IMR-90 (cell line): ENCODE measurements at regions not wholly inside any gene's neighbourhood (a gene's known extent, or its start where the extent isn't known, plus 50 kb on each side); places are given as distances from the start of the nearest gene placed in this dataset.

Source experiments
- ATAC-seq: fragments of 200-7000 bp; cut with Tn5 transposase; 2 replicates; pipeline ENCODE4 v1.9.1; 2020; ENCODE audit warnings: low read depth, mild to moderate bottlenecking, moderate library complexity
- BruUV-seq: library from RNA; stranded (reverse); fragments of 400-500 nt; replicated peaks from 2 replicates; lab custom pipeline; 2021; lab: Mats Ljungman, UMichigan
- CTCF ChIA-PET: fragments of 300-600 bp; formaldehyde crosslinking; extraction: SDS; loops from one replicate; lab custom pipeline; 2021; ENCODE audit warnings: antibody characterized with exemption; lab: Yijun Ruan, JAX
- POLR2A ChIA-PET: fragments of 300-600 bp; sonication (Branson Sonifier 250); formaldehyde crosslinking; loops from one replicate; lab custom pipeline; 2022; ENCODE audit warnings: antibody characterized with exemption; ENCODE audit not compliant: unreplicated experiment; lab: Charles Lee
- DNase-seq: peaks from one replicate; pipeline ENCODE4 v3.0.0; 2013
- H2AFZ ChIP-seq: replicated peaks from 2 replicates; pipeline ENCODE3; 2013; ENCODE audit warnings: low read length, mild to moderate bottlenecking; ENCODE audit not compliant: poor library complexity
- H2AK5ac ChIP-seq: 2 replicates; pipeline ENCODE4 v1.6.1; 2013; ENCODE audit warnings: low read depth, low read length, inconsistent platforms
- H2AK9ac ChIP-seq: replicated peaks from 2 replicates; pipeline ENCODE3; 2013; ENCODE audit warnings: mild to moderate bottlenecking, low read depth, low read length, moderate library complexity; ENCODE audit not compliant: poor library complexity
- H2BK120ac ChIP-seq: 2 replicates; pipeline ENCODE4 v1.6.1; 2013; ENCODE audit warnings: low read depth, low read length, inconsistent platforms
- H2BK15ac ChIP-seq: 3 replicates; pipeline ENCODE4 v1.6.1; 2013; ENCODE audit warnings: low read depth, low read length, inconsistent platforms
- H2BK20ac ChIP-seq: 2 replicates; pipeline ENCODE4 v1.6.1; 2013; ENCODE audit warnings: low read depth, mild to moderate bottlenecking, inconsistent platforms, low read length, moderate library complexity
- H2BK5ac ChIP-seq: 2 replicates; pipeline ENCODE4 v1.6.1; 2013; ENCODE audit warnings: mild to moderate bottlenecking, low read depth, low read length, inconsistent platforms; ENCODE audit not compliant: poor library complexity, severe bottlenecking
- H3K14ac ChIP-seq: replicated peaks from 2 replicates; pipeline ENCODE4 v1.6.1; 2013; ENCODE audit warnings: low read depth, low read length, inconsistent platforms
- H3K18ac ChIP-seq: 2 replicates; pipeline ENCODE4 v1.6.1; 2013; ENCODE audit warnings: low read depth, low read length, control low read depth
- H3K23ac ChIP-seq: 2 replicates; pipeline ENCODE4 v1.6.1; 2013; ENCODE audit warnings: low read depth, low read length, inconsistent platforms
- H3K27ac ChIP-seq: 2 replicates; pipeline ENCODE4 v1.5.1; 2013; ENCODE audit warnings: mild to moderate bottlenecking, control low read depth, low read length; ENCODE audit not compliant: insufficient read depth
- H3K27me3 ChIP-seq: 2 replicates; pipeline ENCODE4 v1.6.1; 2013; ENCODE audit warnings: low read length; ENCODE audit not compliant: control insufficient read depth, insufficient read depth
- H3K36me3 ChIP-seq: 2 replicates; pipeline ENCODE4 v1.6.1; 2013; ENCODE audit warnings: low read length, mixed read lengths; ENCODE audit not compliant: control insufficient read depth, insufficient read depth
- H3K4ac ChIP-seq: 2 replicates; pipeline ENCODE4 v1.6.1; 2013; ENCODE audit warnings: low read depth, low read length, inconsistent platforms
- H3K4me1 ChIP-seq: 2 replicates; pipeline ENCODE4 v1.6.1; 2013; ENCODE audit warnings: low read length, mixed read lengths; ENCODE audit not compliant: control insufficient read depth, insufficient read depth
- H3K4me2 ChIP-seq: 2 replicates; pipeline ENCODE4 v1.6.1; 2013; ENCODE audit warnings: low read depth, mild to moderate bottlenecking, control low read depth, low read length, moderate library complexity
- H3K4me3 ChIP-seq: 2 replicates; pipeline ENCODE4 v1.5.1; 2013; ENCODE audit warnings: low read depth, mild to moderate bottlenecking, control low read depth, low read length, moderate library complexity; ENCODE audit not compliant: insufficient read depth
- H3K56ac ChIP-seq: 2 replicates; pipeline ENCODE4 v1.6.1; 2013; ENCODE audit warnings: low read length, inconsistent platforms; ENCODE audit not compliant: insufficient read depth; ENCODE audit errors: extremely low read depth
- H3K79me1 ChIP-seq, 2 experiments: 2 replicates each; pipeline ENCODE4 v1.6.1; 2013; ENCODE audit warnings: low read length in 2 of 2, inconsistent platforms in 1 of 2, low read depth in 1 of 2
- H3K9ac ChIP-seq: 2 replicates; pipeline ENCODE4 v1.6.1; 2013; ENCODE audit warnings: low read depth, low read length, control low read depth
- H3K9me1 ChIP-seq: 2 replicates; pipeline ENCODE4 v1.6.1; 2013; ENCODE audit warnings: low read length, inconsistent platforms; ENCODE audit not compliant: insufficient read depth
- H3K9me3 ChIP-seq: 2 replicates; pipeline ENCODE4 v1.6.1; 2013; ENCODE audit warnings: low read length; ENCODE audit not compliant: control insufficient read depth, insufficient read depth
- H4K20me1 ChIP-seq: 2 replicates; pipeline ENCODE4 v1.6.1; 2013; ENCODE audit warnings: low read length, inconsistent platforms; ENCODE audit not compliant: insufficient read depth
- H4K5ac ChIP-seq: 2 replicates; pipeline ENCODE4 v1.6.1; 2013; ENCODE audit warnings: mild to moderate bottlenecking, low read depth, low read length, control low read depth
- H4K8ac ChIP-seq, 2 experiments: 2 replicates each; pipeline ENCODE4 v1.6.1; 2013; ENCODE audit warnings: low read depth in 2 of 2, low read length in 2 of 2, control low read depth in 1 of 2, inconsistent platforms in 1 of 2
- H4K91ac ChIP-seq: 2 replicates; pipeline ENCODE4 v1.6.1; 2013; ENCODE audit warnings: low read depth, low read length, inconsistent platforms; ENCODE audit not compliant: insufficient read depth
- BHLHE40 ChIP-seq: fragments of 150-350 bp; IDR thresholded peaks from 2 replicates; pipeline ENCODE4 v1.6.1; 2016; ENCODE audit warnings: mild to moderate bottlenecking, low read depth, low read length
- CEBPB ChIP-seq: IDR thresholded peaks from 2 replicates; pipeline ENCODE4 v1.6.1; 2012; ENCODE audit warnings: low read depth, low read length, improper control_type of control experiment
- CHD1 ChIP-seq: IDR thresholded peaks from 2 replicates; pipeline ENCODE4 v1.6.1; 2012; ENCODE audit warnings: low read depth, low read length, improper control_type of control experiment
- FOS ChIP-seq: fragments of 150-350 bp; IDR thresholded peaks from 2 replicates; pipeline ENCODE4 v1.6.1; 2016; ENCODE audit warnings: low read depth, low read length
- MAFK ChIP-seq: IDR thresholded peaks from 2 replicates; pipeline ENCODE4 v1.6.1; 2012; ENCODE audit warnings: low read depth, low read length, improper control_type of control experiment
- MAZ ChIP-seq: IDR thresholded peaks from 2 replicates; pipeline ENCODE4 v1.6.1; 2012; ENCODE audit warnings: low read depth, mild to moderate bottlenecking, low read length, improper control_type of control experiment, moderate library complexity, borderline replicate concordance
- MXI1 ChIP-seq: IDR thresholded peaks from 2 replicates; pipeline ENCODE4 v1.6.1; 2012; ENCODE audit warnings: low read depth, mild to moderate bottlenecking, low read length, moderate library complexity, borderline replicate concordance
- NFE2L2 ChIP-seq: fragments of 150-350 bp; IDR thresholded peaks from 2 replicates; pipeline ENCODE4 v1.6.1; 2016; ENCODE audit warnings: low read depth, mild to moderate bottlenecking, low read length
- POLR2A ChIP-seq: IDR thresholded peaks from 2 replicates; pipeline ENCODE4 v1.6.1; 2012; ENCODE audit warnings: mild to moderate bottlenecking, low read depth, low read length
- RAD21 ChIP-seq: IDR thresholded peaks from 2 replicates; pipeline ENCODE4 v1.6.1; 2012; ENCODE audit warnings: low read length, improper control_type of control experiment
- RFX5 ChIP-seq: IDR thresholded peaks from 2 replicates; pipeline ENCODE4 v1.8.0; 2012; ENCODE audit warnings: low read depth, mild to moderate bottlenecking, low read length, moderate library complexity
- SMC3 ChIP-seq: fragments of 150-350 bp; IDR thresholded peaks from 2 replicates; pipeline ENCODE4 v1.6.1; 2016; ENCODE audit warnings: low read depth, mild to moderate bottlenecking, antibody characterized with exemption, low read length, moderate library complexity
- USF2 ChIP-seq: fragments of 150-350 bp; IDR thresholded peaks from 2 replicates; pipeline ENCODE4 v1.6.1; 2017; ENCODE audit warnings: mild to moderate bottlenecking, antibody characterized with exemption, low read length, low read depth
- WGBS, 2 experiments: methylation state at CpG; one replicate each; pipeline versions ENCODE4 v1.1.5 to v1.1.7; 2013; ENCODE audit warnings: missing lambda C conversion rate in 2 of 2; ENCODE audit not compliant: insufficient read length in 1 of 2; ENCODE audit errors: extremely low coverage in 2 of 2; 5-methylcytosine and 5-hydroxymethylcytosine counted together
- dilution Hi-C: fragments of 300-500 bp; cut with HindIII; formaldehyde crosslinking; loops from one replicate; pipeline ENCODE4 v1.14.3; 2018; ENCODE audit warnings: low sequenced_read_pairs; ENCODE audit not compliant: unreplicated experiment
- in situ Hi-C: fragments of 300-500 bp; cut with MboI; formaldehyde crosslinking; loops from 3 replicates; pipeline ENCODE4 v1.14.3; 2019; ENCODE audit warnings: low sequenced_read_pairs, inconsistent platforms, mixed read lengths
- intact Hi-C: fragments of 100-400 bp; cut with micrococcal nuclease; formaldehyde crosslinking; loops from 2 replicates; pipeline ENCODE4 v1.10.0; 2022
- TF ChIP-seq, protein P1 (sequence below): conservative IDR thresholded peaks from 2 replicates; pipeline ENCODE4 v1.5.1; 2012; ENCODE audit warnings: mild to moderate bottlenecking, low read depth, low read length, improper control_type of control experiment

- Histone ChIP-seq H2BK15ac (no peak overlapping the region), H3K36me3 (no peaks in the 10 kb centered on the region), H4K5ac (no peak overlapping the region), H2BK120ac (no peak overlapping the region), H3K23ac (no peak overlapping the region), H3K18ac (no peak overlapping the region), H3K9me3 (no peaks in the 10 kb centered on the region; the same call in 1 of the 2 replicates), H3K27ac (no peak overlapping the region), H3K9me1 (no peaks in the 10 kb centered on the region), H4K8ac (no peak overlapping the region), H3K4me3 (no peak overlapping the region), H2AK5ac (no peak overlapping the region), H3K4me1 (no peaks in the 10 kb centered on the region), H4K91ac (no peak overlapping the region), H3K9ac (no peak overlapping the region), H2AFZ (no peak overlapping the region), H3K4ac (no peak overlapping the region), H2AK9ac (no peak overlapping the region), H3K14ac (no peak overlapping the region), H3K27me3 (no peaks in the 10 kb centered on the region), H3K4me2 (no peak overlapping the region), H2BK20ac (no peak overlapping the region), H3K56ac (no peak overlapping the region), H4K20me1 (no peaks in the 10 kb centered on the region), H2BK5ac (no peak overlapping the region), H3K79me1 (no peaks in the 10 kb centered on the region)
- in situ Hi-C loops (no loop called here), intact Hi-C loops (no loop called here), dilution Hi-C loops (no loop called here)
- ATAC-seq (no peak), DNase-seq (no peak)
- WGBS, 2 experiments: no CpG with 5 or more reads among the region's 3 CpGs
- ChIA-PET CTCF (no interaction called here), POLR2A (no interaction called here)
- TF ChIP-seq MAZ (no peak), RAD21 (no peak), POLR2A (no peak), CEBPB (no peak), RFX5 (no peak), MAFK (no peak), NFE2L2 (no peak), FOS (no peak), BHLHE40 (no peak), MXI1 (no peak), CHD1 (no peak), SMC3 (no peak), USF2 (no peak)
- TF ChIP-seq, protein P1, sequence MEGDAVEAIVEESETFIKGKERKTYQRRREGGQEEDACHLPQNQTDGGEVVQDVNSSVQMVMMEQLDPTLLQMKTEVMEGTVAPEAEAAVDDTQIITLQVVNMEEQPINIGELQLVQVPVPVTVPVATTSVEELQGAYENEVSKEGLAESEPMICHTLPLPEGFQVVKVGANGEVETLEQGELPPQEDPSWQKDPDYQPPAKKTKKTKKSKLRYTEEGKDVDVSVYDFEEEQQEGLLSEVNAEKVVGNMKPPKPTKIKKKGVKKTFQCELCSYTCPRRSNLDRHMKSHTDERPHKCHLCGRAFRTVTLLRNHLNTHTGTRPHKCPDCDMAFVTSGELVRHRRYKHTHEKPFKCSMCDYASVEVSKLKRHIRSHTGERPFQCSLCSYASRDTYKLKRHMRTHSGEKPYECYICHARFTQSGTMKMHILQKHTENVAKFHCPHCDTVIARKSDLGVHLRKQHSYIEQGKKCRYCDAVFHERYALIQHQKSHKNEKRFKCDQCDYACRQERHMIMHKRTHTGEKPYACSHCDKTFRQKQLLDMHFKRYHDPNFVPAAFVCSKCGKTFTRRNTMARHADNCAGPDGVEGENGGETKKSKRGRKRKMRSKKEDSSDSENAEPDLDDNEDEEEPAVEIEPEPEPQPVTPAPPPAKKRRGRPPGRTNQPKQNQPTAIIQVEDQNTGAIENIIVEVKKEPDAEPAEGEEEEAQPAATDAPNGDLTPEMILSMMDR: no peak
- BruUV-seq: no TSS peak
These were observed 1225.2 kb downstream of the NCAM2 start for GRCh38 chr21:22223385-22223784.
